GM18907 (cell line): ENCODE measurements at regions not wholly inside any gene's neighbourhood (a gene's known extent, or its start where the extent isn't known, plus 50 kb on each side); places are given as distances from the start of the nearest gene placed in this dataset.

Source experiments
- ATAC-seq: cut with Tn5 transposase; IDR thresholded peaks from one replicate; pipeline ENCODE4 v1.9.1; 2021; ENCODE audit warnings: mild to moderate bottlenecking, moderate library complexity; ENCODE audit not compliant: unreplicated experiment

- ATAC-seq, result no peak
Measured at GRCh38 chr1:98386675-98387440, 274.7 kb upstream of the SNX7 start.

GRCh38 chr1:98385652-98386051 is 275.9 kb upstream of the SNX7 start:
- ATAC-seq, result no peak

- no peak for ATAC-seq
Measured at GRCh38 chr1:98384461-98385141, 276.9 kb upstream of the SNX7 start.

GRCh38 chr1:98382986-98383740 is 278.4 kb upstream of the SNX7 start:
- no peak for ATAC-seq

- ATAC-seq, result no peak
Measured at GRCh38 chr1:98382586-98382985, 278.9 kb upstream of the SNX7 start.

- no peak for ATAC-seq
Measured at GRCh38 chr1:98374098-98374497, 287.4 kb upstream of the SNX7 start.

- ATAC-seq, result no peak
Measured at GRCh38 chr1:98373056-98373455, 288.5 kb upstream of the SNX7 start.

GRCh38 chr1:98371764-98372163 is 289.8 kb upstream of the SNX7 start:
- ATAC-seq, result no peak

- ATAC-seq, result no peak
Measured at GRCh38 chr1:98369463-98369862, 292.1 kb upstream of the SNX7 start.

GRCh38 chr1:98368995-98369394 is 292.5 kb upstream of the SNX7 start:
- no peak for ATAC-seq

- no peak for ATAC-seq
Measured at GRCh38 chr1:98367426-98367825, 294.1 kb upstream of the SNX7 start.

GRCh38 chr1:98366343-98366742 is 295.2 kb upstream of the SNX7 start:
- no peak for ATAC-seq

GRCh38 chr1:98364544-98364943 is 297.0 kb upstream of the SNX7 start:
- no peak for ATAC-seq

GRCh38 chr1:98360864-98361263 is 300.7 kb upstream of the SNX7 start:
- ATAC-seq, result no peak

GRCh38 chr1:98355656-98356383 is 305.7 kb upstream of the SNX7 start:
- no peak for ATAC-seq

- ATAC-seq, result no peak
Measured at GRCh38 chr1:98352378-98352777, 309.1 kb upstream of the SNX7 start.

- no peak for ATAC-seq
Measured at GRCh38 chr1:98351561-98351960, 310.0 kb upstream of the SNX7 start.

GRCh38 chr1:98345417-98345816 is 316.1 kb upstream of the SNX7 start:
- no peak for ATAC-seq

GRCh38 chr1:98344731-98345130 is 316.8 kb upstream of the SNX7 start:
- no peak for ATAC-seq

- no peak for ATAC-seq
Measured at GRCh38 chr1:98342566-98342965, 319.0 kb upstream of the SNX7 start.

GRCh38 chr1:98340511-98340910 is 321.0 kb upstream of the SNX7 start:
- no peak for ATAC-seq
